Endothelial cell of umbilical vein (primary cell): ENCODE measurements at regions not wholly inside any gene's neighbourhood (a gene's known extent, or its start where the extent isn't known, plus 50 kb on each side); places are given as distances from the start of the nearest gene placed in this dataset.

ENCODE experiments used
- BruUV-seq: library from RNA; stranded (reverse); fragments of 400-500 nt; replicated peaks from 2 replicates; lab custom pipeline; 2021; lab: Mats Ljungman, UMichigan
- CTCF ChIA-PET: fragments of 300-600, 350-600 bp; sonication (Branson Sonifier 250); formaldehyde crosslinking; loops from one replicate; lab custom pipeline; 2021; ENCODE audit warnings: antibody characterized with exemption, inconsistent platforms; lab: Charles Lee
- POLR2A ChIA-PET: fragments of 300-600, 350-600 bp; sonication (Branson Sonifier 250); formaldehyde crosslinking; loops from one replicate; lab custom pipeline; 2021; ENCODE audit warnings: antibody characterized with exemption, inconsistent platforms; lab: Charles Lee
- DNase-seq: peaks from one replicate; pipeline ENCODE4 v3.0.0-alpha.2; 2011; ENCODE audit warnings: low read depth, low spot score
- FAIRE-seq: peaks from 2 replicates; lab custom pipeline; 2011; peaks lifted over from hg19 to GRCh38; lab: Jason Lieb, UNC
- H2AFZ ChIP-seq: 2 replicates; pipeline ENCODE4 v1.6.0; 2012; ENCODE audit warnings: low read depth, low read length, control low read depth, inconsistent platforms
- H3K27ac ChIP-seq: 2 replicates; pipeline ENCODE4 v1.5.1; 2011; ENCODE audit warnings: low read depth, mild to moderate bottlenecking, control low read depth, low read length, moderate library complexity; ENCODE audit not compliant: insufficient read depth
- H3K27me3 ChIP-seq, 2 experiments: 2 replicates each; pipeline versions ENCODE4 v1.6.0 to v1.6.1; 2011; ENCODE audit warnings: low read length in 2 of 2, mixed read lengths in 1 of 2; ENCODE audit not compliant: control insufficient read depth in 2 of 2, insufficient read depth in 2 of 2
- H3K36me3 ChIP-seq, 2 experiments: 2 replicates in 1 of 2; 3 replicates in 1 of 2; pipeline ENCODE4 v1.5.1; 2011; ENCODE audit warnings: low read length in 2 of 2, mild to moderate bottlenecking in 1 of 2, moderate library complexity in 1 of 2; ENCODE audit not compliant: control insufficient read depth in 2 of 2, insufficient read depth in 2 of 2; ENCODE audit errors: extremely low read depth in 1 of 2
- H3K4me1 ChIP-seq: 3 replicates; pipeline ENCODE4 v1.5.1; 2011; ENCODE audit warnings: mild to moderate bottlenecking, low read length; ENCODE audit not compliant: control insufficient read depth, insufficient read depth; ENCODE audit errors: extremely low read depth
- H3K4me2 ChIP-seq: 2 replicates; pipeline ENCODE4 v1.6.1; 2011; ENCODE audit warnings: low read length, control low read depth, mixed read lengths; ENCODE audit not compliant: insufficient read depth
- H3K4me3 ChIP-seq, 3 experiments: fragments of 200-600 bp in 1 of 3; sonication (generic), shearing (Covaris generic) in 1 of 3; replicated peaks in 1 of 3; 2 replicates each; pipeline ENCODE4 v1.5.1; 2011 to 2016; ENCODE audit warnings: control low read depth in 3 of 3, low read length in 3 of 3, mild to moderate bottlenecking in 2 of 3, inconsistent platforms in 1 of 3, low read depth in 1 of 3, moderate library complexity in 1 of 3; ENCODE audit not compliant: insufficient read depth in 1 of 3
- H3K79me2 ChIP-seq: 2 replicates; pipeline ENCODE4 v1.6.0; 2012; ENCODE audit warnings: low read length, inconsistent platforms; ENCODE audit not compliant: control insufficient read depth, insufficient read depth
- H3K9ac ChIP-seq: replicated peaks from 2 replicates; pipeline ENCODE3; 2011; ENCODE audit warnings: low read length, control low read depth; ENCODE audit not compliant: insufficient read depth; ENCODE audit errors: extremely low read depth
- H3K9me1 ChIP-seq: replicated peaks from 3 replicates; pipeline ENCODE4 v1.6.0; 2011; ENCODE audit warnings: mild to moderate bottlenecking, low read length; ENCODE audit not compliant: control insufficient read depth, insufficient read depth; ENCODE audit errors: extremely low read depth
- H3K9me3 ChIP-seq: replicated peaks from 2 replicates; pipeline ENCODE4 v1.5.1; 2012; ENCODE audit warnings: low read length, inconsistent platforms; ENCODE audit not compliant: control insufficient read depth, insufficient read depth
- H4K20me1 ChIP-seq: replicated peaks from 2 replicates; pipeline ENCODE3; 2011; ENCODE audit warnings: mild to moderate bottlenecking, low read length; ENCODE audit not compliant: control insufficient read depth, insufficient read depth; ENCODE audit errors: extremely low read depth
- EZH2 ChIP-seq: IDR thresholded peaks from 2 replicates; pipeline ENCODE4 v1.6.1; 2012; ENCODE audit warnings: borderline replicate concordance, low read depth, mild to moderate bottlenecking, moderate library complexity, low read length, inconsistent platforms; ENCODE audit not compliant: severe bottlenecking
- FOS ChIP-seq: IDR thresholded peaks from 2 replicates; pipeline ENCODE4 v1.6.1; 2011; ENCODE audit warnings: mild to moderate bottlenecking, low read length, moderate library complexity, borderline replicate concordance; ENCODE audit not compliant: insufficient read depth
- GATA2 ChIP-seq: IDR thresholded peaks from 2 replicates; pipeline ENCODE4 v1.7.0; 2011; ENCODE audit warnings: low read depth, mild to moderate bottlenecking, moderate library complexity, mixed read lengths, low read length; ENCODE audit not compliant: insufficient read length, insufficient read depth
- JUN ChIP-seq: IDR thresholded peaks from 2 replicates; pipeline ENCODE4 v1.6.1; 2011; ENCODE audit warnings: borderline replicate concordance, low read depth; ENCODE audit not compliant: insufficient read length, insufficient read depth
- MAX ChIP-seq: IDR thresholded peaks from 2 replicates; pipeline ENCODE4 v1.6.1; 2011; ENCODE audit not compliant: insufficient read depth, insufficient read length
- MYC ChIP-seq: IDR thresholded peaks from one replicate; pipeline ENCODE4 v1.6.1; 2011; ENCODE audit warnings: mild to moderate bottlenecking, low read depth, low read length
- POLR2A ChIP-seq: IDR thresholded peaks from 2 replicates; pipeline ENCODE4 v1.6.1; 2012; ENCODE audit warnings: low read depth, mild to moderate bottlenecking, control low read depth, low read length
- POLR2AphosphoS5 ChIP-seq: IDR thresholded peaks from 2 replicates; pipeline ENCODE4 v1.6.1; 2012; ENCODE audit warnings: low read depth, mild to moderate bottlenecking, control low read depth, low read length, moderate library complexity; ENCODE audit not compliant: insufficient read depth
- dilution Hi-C: fragments of 300-500 bp; cut with MboI; formaldehyde crosslinking; loops from one replicate; pipeline ENCODE4 v1.15.0; 2019; ENCODE audit warnings: low sequenced_read_pairs; ENCODE audit not compliant: extremely low pct_ligation_motif_present
- intact Hi-C: fragments of 100-400 bp; cut with micrococcal nuclease; formaldehyde crosslinking; loops from one replicate; pipeline ENCODE4 v1.10.0; 2022
- TF ChIP-seq, protein P1 (sequence below), 2 donors: IDR thresholded peaks; 1 replicate in 1 of 2; 2 replicates in 1 of 2; pipeline ENCODE4 v1.5.1; 2011; ENCODE audit warnings: low read length in 2 of 2, mild to moderate bottlenecking in 2 of 2, moderate library complexity in 2 of 2, control low read depth in 1 of 2, inconsistent platforms in 1 of 2, low read depth in 1 of 2; ENCODE audit not compliant: insufficient read depth in 1 of 2; ENCODE audit errors: extremely low read depth in 1 of 2

GRCh38 chr11:134657631-134658030 lies 245.6 kb upstream of the B3GAT1 start:
- no peaks in the 10 kb centered on the region for H3K27me3 ChIP-seq
- H3K9ac ChIP-seq, result no peak overlapping the region
- H3K9me3 ChIP-seq, result peaks cover 3% of the 10 kb centered on the region
- H3K4me1 ChIP-seq, result no peaks in the 10 kb centered on the region
- intact Hi-C loops (no loop called here), dilution Hi-C loops (no loop called here)
- TF ChIP-seq MAX, result no peak
- no TSS peak for BruUV-seq
- no peak overlapping the region for H3K4me3 ChIP-seq
- no peaks in the 10 kb centered on the region for H3K79me2 ChIP-seq
- H3K36me3 ChIP-seq, result no peaks in the 10 kb centered on the region
- H3K9me1 ChIP-seq, result no peaks in the 10 kb centered on the region
- no peak overlapping the region for H3K4me2 ChIP-seq
- FAIRE-seq, result no peak
- ChIA-PET POLR2A (no interaction called here), CTCF (no interaction called here)
- no peaks in the 10 kb centered on the region for H4K20me1 ChIP-seq
- no peak overlapping the region for H2AFZ ChIP-seq
- DNase-seq, result no peak
- no peak overlapping the region for H3K27ac ChIP-seq

DNA sequence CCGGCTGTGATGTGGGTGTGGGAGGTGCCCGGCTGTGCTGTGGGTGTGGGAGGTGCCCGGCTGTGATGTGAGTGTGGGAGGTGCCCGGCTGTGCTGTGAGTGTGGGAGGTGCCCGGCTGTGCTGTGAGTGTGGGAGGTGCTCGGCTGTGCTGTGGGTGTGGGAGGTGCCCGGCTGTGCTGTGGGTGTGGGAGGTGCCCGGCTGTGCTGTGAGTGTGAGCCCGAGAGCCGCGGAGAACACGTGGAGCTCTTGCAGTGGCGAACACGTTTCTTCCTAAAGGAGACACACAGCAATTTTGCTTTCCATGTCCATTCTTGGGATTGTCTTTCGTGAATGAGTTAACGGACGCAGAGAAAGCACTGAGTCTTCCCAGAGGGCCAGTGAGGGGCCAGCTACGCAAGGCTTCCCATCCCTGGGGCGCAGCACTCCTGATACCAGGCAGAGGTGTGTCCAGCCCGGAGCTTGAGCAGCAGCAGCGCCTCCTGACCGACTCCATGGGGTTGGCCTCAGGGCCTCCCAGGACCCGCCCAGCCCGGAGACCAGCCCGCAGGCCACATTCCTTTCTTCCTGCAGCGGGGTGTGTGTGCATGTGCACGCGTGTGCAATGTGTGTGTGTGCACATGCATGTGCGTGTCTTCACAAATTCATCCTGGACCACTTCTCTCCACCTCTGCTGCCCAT lies 245.0 kb upstream of the B3GAT1 start:
- H3K36me3 ChIP-seq, result no peaks in the 10 kb centered on the region
- H3K4me1 ChIP-seq, result no peaks in the 10 kb centered on the region
- H3K79me2 ChIP-seq, result no peaks in the 10 kb centered on the region
- intact Hi-C loops (no loop called here), dilution Hi-C loops (no loop called here)
- H2AFZ ChIP-seq, result no peak overlapping the region
- H3K27me3 ChIP-seq, result no peaks in the 10 kb centered on the region
- POLR2A ChIA-PET, result no interaction called here
- no peaks in the 10 kb centered on the region for H3K9me1 ChIP-seq
- no peak overlapping the region for H3K4me3 ChIP-seq
- BruUV-seq, result no TSS peak
- H3K27ac ChIP-seq, result no peak overlapping the region
- H4K20me1 ChIP-seq, result no peaks in the 10 kb centered on the region
- TF ChIP-seq MAX, result no peak
- no peak for TF ChIP-seq POLR2AphosphoS5
- no peak for TF ChIP-seq FOS
- no peak for TF ChIP-seq POLR2A
- no peak for TF ChIP-seq EZH2
- TF ChIP-seq MYC, result no peak
- no peak for TF ChIP-seq GATA2
- no peak for TF ChIP-seq JUN
- TF ChIP-seq, protein P1, sequence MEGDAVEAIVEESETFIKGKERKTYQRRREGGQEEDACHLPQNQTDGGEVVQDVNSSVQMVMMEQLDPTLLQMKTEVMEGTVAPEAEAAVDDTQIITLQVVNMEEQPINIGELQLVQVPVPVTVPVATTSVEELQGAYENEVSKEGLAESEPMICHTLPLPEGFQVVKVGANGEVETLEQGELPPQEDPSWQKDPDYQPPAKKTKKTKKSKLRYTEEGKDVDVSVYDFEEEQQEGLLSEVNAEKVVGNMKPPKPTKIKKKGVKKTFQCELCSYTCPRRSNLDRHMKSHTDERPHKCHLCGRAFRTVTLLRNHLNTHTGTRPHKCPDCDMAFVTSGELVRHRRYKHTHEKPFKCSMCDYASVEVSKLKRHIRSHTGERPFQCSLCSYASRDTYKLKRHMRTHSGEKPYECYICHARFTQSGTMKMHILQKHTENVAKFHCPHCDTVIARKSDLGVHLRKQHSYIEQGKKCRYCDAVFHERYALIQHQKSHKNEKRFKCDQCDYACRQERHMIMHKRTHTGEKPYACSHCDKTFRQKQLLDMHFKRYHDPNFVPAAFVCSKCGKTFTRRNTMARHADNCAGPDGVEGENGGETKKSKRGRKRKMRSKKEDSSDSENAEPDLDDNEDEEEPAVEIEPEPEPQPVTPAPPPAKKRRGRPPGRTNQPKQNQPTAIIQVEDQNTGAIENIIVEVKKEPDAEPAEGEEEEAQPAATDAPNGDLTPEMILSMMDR (IDR thresholded peaks at IDR 0.05; ENCODE audit: extremely low read depth in 1 of 2, insufficient read depth in 1 of 2, low read depth in 1 of 2, low read length in 2 of 2), result no peak
- DNase-seq (no peak), FAIRE-seq (no peak)
- H3K9ac ChIP-seq, result no peak overlapping the region
- CTCF ChIA-PET, result no interaction called here
- H3K4me2 ChIP-seq, result no peak overlapping the region
- H3K9me3 ChIP-seq, result peaks cover 3% of the 10 kb centered on the region
